Endothelial cell of umbilical vein (primary cell): ENCODE measurements at regions not wholly inside any gene's neighbourhood (a gene's known extent, or its start where the extent isn't known, plus 50 kb on each side); places are given as distances from the start of the nearest gene placed in this dataset.

Experiments used
- BruUV-seq: library from RNA; stranded (reverse); fragments of 400-500 nt; replicated peaks from 2 replicates; lab custom pipeline; 2021; lab: Mats Ljungman, UMichigan
- CTCF ChIA-PET: fragments of 300-600, 350-600 bp; sonication (Branson Sonifier 250); formaldehyde crosslinking; loops from one replicate; lab custom pipeline; 2021; ENCODE audit warnings: antibody characterized with exemption, inconsistent platforms; lab: Charles Lee
- POLR2A ChIA-PET: fragments of 300-600, 350-600 bp; sonication (Branson Sonifier 250); formaldehyde crosslinking; loops from one replicate; lab custom pipeline; 2021; ENCODE audit warnings: antibody characterized with exemption, inconsistent platforms; lab: Charles Lee
- DNase-seq: peaks from one replicate; pipeline ENCODE4 v3.0.0-alpha.2; 2011; ENCODE audit warnings: low read depth, low spot score
- FAIRE-seq: peaks from 2 replicates; lab custom pipeline; 2011; peaks lifted over from hg19 to GRCh38; lab: Jason Lieb, UNC
- H2AFZ ChIP-seq: 2 replicates; pipeline ENCODE4 v1.6.0; 2012; ENCODE audit warnings: low read depth, low read length, control low read depth, inconsistent platforms
- H3K27ac ChIP-seq: 2 replicates; pipeline ENCODE4 v1.5.1; 2011; ENCODE audit warnings: low read depth, mild to moderate bottlenecking, control low read depth, low read length, moderate library complexity; ENCODE audit not compliant: insufficient read depth
- H3K27me3 ChIP-seq, 2 experiments: 2 replicates each; pipeline versions ENCODE4 v1.6.0 to v1.6.1; 2011; ENCODE audit warnings: low read length in 2 of 2, mixed read lengths in 1 of 2; ENCODE audit not compliant: control insufficient read depth in 2 of 2, insufficient read depth in 2 of 2
- H3K36me3 ChIP-seq, 2 experiments: 2 replicates in 1 of 2; 3 replicates in 1 of 2; pipeline ENCODE4 v1.5.1; 2011; ENCODE audit warnings: low read length in 2 of 2, mild to moderate bottlenecking in 1 of 2, moderate library complexity in 1 of 2; ENCODE audit not compliant: control insufficient read depth in 2 of 2, insufficient read depth in 2 of 2; ENCODE audit errors: extremely low read depth in 1 of 2
- H3K4me1 ChIP-seq: 3 replicates; pipeline ENCODE4 v1.5.1; 2011; ENCODE audit warnings: mild to moderate bottlenecking, low read length; ENCODE audit not compliant: control insufficient read depth, insufficient read depth; ENCODE audit errors: extremely low read depth
- H3K4me2 ChIP-seq: 2 replicates; pipeline ENCODE4 v1.6.1; 2011; ENCODE audit warnings: low read length, control low read depth, mixed read lengths; ENCODE audit not compliant: insufficient read depth
- H3K4me3 ChIP-seq, 3 experiments: fragments of 200-600 bp in 1 of 3; sonication (generic), shearing (Covaris generic) in 1 of 3; replicated peaks in 1 of 3; 2 replicates each; pipeline ENCODE4 v1.5.1; 2011 to 2016; ENCODE audit warnings: control low read depth in 3 of 3, low read length in 3 of 3, mild to moderate bottlenecking in 2 of 3, inconsistent platforms in 1 of 3, low read depth in 1 of 3, moderate library complexity in 1 of 3; ENCODE audit not compliant: insufficient read depth in 1 of 3
- H3K79me2 ChIP-seq: 2 replicates; pipeline ENCODE4 v1.6.0; 2012; ENCODE audit warnings: low read length, inconsistent platforms; ENCODE audit not compliant: control insufficient read depth, insufficient read depth
- H3K9ac ChIP-seq: replicated peaks from 2 replicates; pipeline ENCODE3; 2011; ENCODE audit warnings: low read length, control low read depth; ENCODE audit not compliant: insufficient read depth; ENCODE audit errors: extremely low read depth
- H3K9me1 ChIP-seq: replicated peaks from 3 replicates; pipeline ENCODE4 v1.6.0; 2011; ENCODE audit warnings: mild to moderate bottlenecking, low read length; ENCODE audit not compliant: control insufficient read depth, insufficient read depth; ENCODE audit errors: extremely low read depth
- H3K9me3 ChIP-seq: replicated peaks from 2 replicates; pipeline ENCODE4 v1.5.1; 2012; ENCODE audit warnings: low read length, inconsistent platforms; ENCODE audit not compliant: control insufficient read depth, insufficient read depth
- H4K20me1 ChIP-seq: replicated peaks from 2 replicates; pipeline ENCODE3; 2011; ENCODE audit warnings: mild to moderate bottlenecking, low read length; ENCODE audit not compliant: control insufficient read depth, insufficient read depth; ENCODE audit errors: extremely low read depth
- CTCF ChIP-seq, 2 donors: IDR thresholded peaks; 1 replicate in 1 of 2; 2 replicates in 1 of 2; pipeline ENCODE4 v1.5.1; 2011; ENCODE audit warnings: low read length in 2 of 2, mild to moderate bottlenecking in 2 of 2, moderate library complexity in 2 of 2, control low read depth in 1 of 2, inconsistent platforms in 1 of 2, low read depth in 1 of 2; ENCODE audit not compliant: insufficient read depth in 1 of 2; ENCODE audit errors: extremely low read depth in 1 of 2
- EZH2 ChIP-seq: IDR thresholded peaks from 2 replicates; pipeline ENCODE4 v1.6.1; 2012; ENCODE audit warnings: borderline replicate concordance, low read depth, mild to moderate bottlenecking, moderate library complexity, low read length, inconsistent platforms; ENCODE audit not compliant: severe bottlenecking
- FOS ChIP-seq: IDR thresholded peaks from 2 replicates; pipeline ENCODE4 v1.6.1; 2011; ENCODE audit warnings: mild to moderate bottlenecking, low read length, moderate library complexity, borderline replicate concordance; ENCODE audit not compliant: insufficient read depth
- GATA2 ChIP-seq: IDR thresholded peaks from 2 replicates; pipeline ENCODE4 v1.7.0; 2011; ENCODE audit warnings: low read depth, mild to moderate bottlenecking, moderate library complexity, mixed read lengths, low read length; ENCODE audit not compliant: insufficient read length, insufficient read depth
- JUN ChIP-seq: IDR thresholded peaks from 2 replicates; pipeline ENCODE4 v1.6.1; 2011; ENCODE audit warnings: borderline replicate concordance, low read depth; ENCODE audit not compliant: insufficient read length, insufficient read depth
- MAX ChIP-seq: IDR thresholded peaks from 2 replicates; pipeline ENCODE4 v1.6.1; 2011; ENCODE audit not compliant: insufficient read depth, insufficient read length
- MYC ChIP-seq: IDR thresholded peaks from one replicate; pipeline ENCODE4 v1.6.1; 2011; ENCODE audit warnings: mild to moderate bottlenecking, low read depth, low read length
- POLR2A ChIP-seq: IDR thresholded peaks from 2 replicates; pipeline ENCODE4 v1.6.1; 2012; ENCODE audit warnings: low read depth, mild to moderate bottlenecking, control low read depth, low read length
- POLR2AphosphoS5 ChIP-seq: IDR thresholded peaks from 2 replicates; pipeline ENCODE4 v1.6.1; 2012; ENCODE audit warnings: low read depth, mild to moderate bottlenecking, control low read depth, low read length, moderate library complexity; ENCODE audit not compliant: insufficient read depth
- dilution Hi-C: fragments of 300-500 bp; cut with MboI; formaldehyde crosslinking; loops from one replicate; pipeline ENCODE4 v1.15.0; 2019; ENCODE audit warnings: low sequenced_read_pairs; ENCODE audit not compliant: extremely low pct_ligation_motif_present
- intact Hi-C: fragments of 100-400 bp; cut with micrococcal nuclease; formaldehyde crosslinking; loops from one replicate; pipeline ENCODE4 v1.10.0; 2022

GRCh38 chr20:11826334-11826733, 91.4 kb upstream of the BTBD3 start:
- no peaks in the 10 kb centered on the region for H3K36me3 ChIP-seq
- no peaks in the 10 kb centered on the region for H3K4me1 ChIP-seq
- H3K9me3 ChIP-seq = no peaks in the 10 kb centered on the region
- BruUV-seq = no TSS peak
- POLR2A ChIA-PET = no interaction called here
- no peaks in the 10 kb centered on the region for H4K20me1 ChIP-seq
- no peak overlapping the region for H3K27ac ChIP-seq
- H3K4me2 ChIP-seq = no peak overlapping the region
- no peaks in the 10 kb centered on the region for H3K27me3 ChIP-seq
- H3K4me3 ChIP-seq = no peak overlapping the region
- no peak overlapping the region for H3K9ac ChIP-seq
- dilution Hi-C loops = no loop called here
- no peaks in the 10 kb centered on the region for H3K79me2 ChIP-seq
- CTCF ChIA-PET = no interaction called here
- H3K9me1 ChIP-seq = no peaks in the 10 kb centered on the region
- DNase-seq = no peak
- TF ChIP-seq EZH2 (no peak), JUN (no peak), MAX (no peak), FOS (no peak), POLR2AphosphoS5 (no peak), MYC (no peak), POLR2A (no peak), GATA2 (no peak), CTCF (IDR thresholded peaks at IDR 0.05; ENCODE audit: extremely low read depth in 1 of 2, insufficient read depth in 1 of 2, low read depth in 1 of 2, low read length in 2 of 2) (no peak)
- H2AFZ ChIP-seq = no peak overlapping the region
- no peak for FAIRE-seq
- intact Hi-C loops = no loop called here
